RPMI7951 (cell line): ENCODE measurements at regions not wholly inside any gene's neighbourhood (a gene's known extent, or its start where the extent isn't known, plus 50 kb on each side); places are given as distances from the start of the nearest gene placed in this dataset.
"Not testable (repeated sequence)": the region's sequence is repeated elsewhere in the genome, so short reads cannot be mapped to it uniquely, and the experiment has no call there.

Experiments
- DNase-seq: peaks from one replicate; pipeline ENCODE4 v3.0.0-alpha.2; 2012; ENCODE audit warnings: low read depth

DNA sequence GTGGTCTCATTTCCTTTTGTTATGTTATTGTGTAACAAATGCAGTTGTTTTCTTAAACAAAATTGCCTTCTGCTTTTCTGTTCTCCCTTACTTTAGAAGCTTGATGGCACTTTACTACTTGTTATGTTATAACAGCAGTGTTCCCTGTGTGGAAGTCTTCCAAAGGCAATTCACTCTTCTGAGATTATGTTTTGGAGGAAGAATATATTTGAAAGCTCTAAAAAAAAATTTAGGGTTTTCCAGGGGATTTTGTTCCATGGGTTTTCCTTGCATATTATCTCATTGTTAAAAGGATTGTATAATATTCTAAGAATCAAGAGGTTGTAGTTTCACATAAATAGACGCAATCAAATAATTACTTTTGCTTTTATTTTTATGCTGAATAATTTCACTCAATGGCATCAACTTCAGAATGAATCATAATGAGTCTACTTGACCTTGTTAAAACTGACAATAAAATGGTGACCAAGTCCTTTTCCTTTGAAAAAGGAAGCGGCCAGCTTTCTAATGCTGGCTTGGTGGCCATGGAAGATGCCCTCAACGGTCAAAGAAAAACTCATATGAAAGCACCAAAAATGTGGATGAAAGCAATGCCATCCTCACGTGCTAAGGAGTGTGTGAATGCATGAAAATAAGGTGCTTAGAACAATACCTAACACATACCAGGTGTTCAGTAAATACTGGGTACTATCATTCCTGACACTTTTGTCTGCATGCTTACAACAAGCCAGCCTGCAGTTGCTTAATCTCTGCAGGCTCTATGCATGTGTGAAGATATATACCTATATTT, 92.4 kb upstream of the KLF6 start:
- peak; percentile 49 for DNase-seq

DNA sequence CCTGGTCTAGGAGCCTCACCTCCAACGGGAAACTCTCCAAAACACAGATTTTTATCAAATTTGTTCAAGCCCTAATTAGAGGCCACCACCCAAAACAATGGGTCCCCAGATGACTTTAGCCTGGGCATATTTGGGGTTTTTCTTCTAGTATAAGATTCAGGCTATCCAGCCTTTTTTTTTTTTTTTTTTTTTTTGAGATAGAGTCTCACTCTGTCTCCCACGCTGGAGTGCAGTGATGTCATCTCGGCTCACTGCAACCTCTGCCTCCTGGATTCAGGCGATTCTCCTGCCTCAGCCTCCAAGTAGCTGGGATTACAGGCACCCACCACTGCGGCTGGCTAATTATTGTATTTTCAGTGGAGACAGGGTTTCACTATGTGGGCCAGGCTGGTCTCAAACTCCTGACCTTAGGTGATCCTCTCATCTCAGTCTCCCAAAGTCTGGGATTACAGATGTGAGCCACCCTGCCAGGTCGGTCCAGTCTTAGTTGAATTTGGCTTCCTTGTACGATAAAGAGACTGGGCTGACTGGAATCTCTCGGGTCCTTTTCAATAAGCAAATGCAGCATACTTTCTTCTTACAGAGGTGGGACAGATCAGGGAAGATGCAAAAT, 91.4 kb upstream of the KLF6 start:
- no peak for DNase-seq

DNA sequence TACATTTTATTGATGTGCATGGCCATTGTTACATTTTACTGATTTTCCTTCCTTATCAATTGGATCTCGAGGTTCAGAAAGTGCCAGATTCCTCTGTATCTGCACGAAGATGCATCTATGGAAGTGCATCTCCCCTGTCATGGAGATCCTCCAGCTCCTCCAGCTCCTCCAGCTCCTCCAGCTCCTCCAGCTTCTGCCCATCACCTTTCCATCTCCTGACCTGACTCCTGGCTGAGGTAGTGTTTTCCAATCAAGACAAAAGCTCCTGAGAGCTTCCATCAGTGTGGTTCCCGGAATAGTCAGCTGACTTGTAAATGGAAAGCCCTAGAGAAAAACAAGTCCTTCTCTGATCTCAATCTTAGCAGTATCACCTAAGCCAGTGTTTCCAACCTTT, 90.8 kb upstream of the KLF6 start:
- DNase-seq, result no peak

DNA sequence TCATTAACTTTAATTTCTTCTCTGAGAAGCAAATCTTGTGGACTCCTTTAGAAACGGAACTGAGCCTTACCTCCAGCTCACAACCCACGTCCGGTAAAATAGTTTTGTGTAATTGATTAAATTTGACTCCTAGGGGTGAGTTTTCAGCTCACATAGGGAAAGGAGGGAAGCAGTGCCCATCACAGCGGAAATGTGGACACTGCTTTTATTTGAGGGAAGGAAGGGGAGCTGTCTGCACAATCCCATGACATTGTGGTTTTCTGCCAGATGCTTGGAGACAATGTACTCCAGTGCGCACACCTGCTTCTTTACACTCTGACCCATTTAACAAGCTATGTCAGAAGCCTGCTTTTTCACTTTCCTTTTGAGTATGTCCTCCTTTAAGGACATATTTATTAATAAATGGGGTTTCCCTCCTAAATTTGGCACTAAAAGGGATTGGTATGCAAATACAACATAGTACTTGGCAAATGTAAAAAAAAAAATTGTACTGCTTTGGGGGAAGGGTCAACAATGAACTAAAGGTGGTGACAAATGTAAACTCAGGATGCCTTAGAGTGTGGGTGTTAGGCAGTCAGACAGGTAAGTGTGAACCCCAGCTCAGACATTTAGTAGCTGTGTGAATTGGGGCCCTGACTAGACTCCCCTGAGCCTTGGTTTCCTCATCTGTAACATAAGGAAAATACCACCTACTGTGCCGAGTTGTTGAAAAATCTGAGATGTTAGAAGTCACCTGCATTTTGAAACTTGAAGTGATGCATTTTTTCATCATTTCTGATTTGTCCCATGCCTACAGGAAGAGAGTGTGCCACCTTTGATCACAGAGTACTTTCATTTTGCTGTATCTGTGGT, 90.2 kb upstream of the KLF6 start:
- no peak for DNase-seq

DNA sequence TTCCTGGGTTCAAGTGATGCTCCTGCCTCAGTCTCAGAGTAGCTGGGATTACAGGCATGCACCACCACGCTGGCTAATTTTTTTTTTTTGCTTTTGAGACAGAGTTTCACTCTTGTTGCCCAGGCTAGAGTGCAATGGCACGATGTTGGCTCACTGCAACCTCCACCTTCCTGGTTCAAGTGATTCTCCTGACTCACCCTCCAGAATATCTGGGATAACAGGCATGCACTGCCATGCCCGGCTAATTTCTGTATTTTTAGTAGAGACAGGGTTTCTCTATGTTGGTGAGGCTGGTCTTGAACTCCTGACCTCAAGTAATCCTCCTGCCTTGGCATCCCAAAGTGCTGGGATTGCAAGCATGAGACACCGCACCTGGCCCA, 89.6 kb upstream of the KLF6 start:
- DNase-seq, result not testable (repeated sequence)

DNA sequence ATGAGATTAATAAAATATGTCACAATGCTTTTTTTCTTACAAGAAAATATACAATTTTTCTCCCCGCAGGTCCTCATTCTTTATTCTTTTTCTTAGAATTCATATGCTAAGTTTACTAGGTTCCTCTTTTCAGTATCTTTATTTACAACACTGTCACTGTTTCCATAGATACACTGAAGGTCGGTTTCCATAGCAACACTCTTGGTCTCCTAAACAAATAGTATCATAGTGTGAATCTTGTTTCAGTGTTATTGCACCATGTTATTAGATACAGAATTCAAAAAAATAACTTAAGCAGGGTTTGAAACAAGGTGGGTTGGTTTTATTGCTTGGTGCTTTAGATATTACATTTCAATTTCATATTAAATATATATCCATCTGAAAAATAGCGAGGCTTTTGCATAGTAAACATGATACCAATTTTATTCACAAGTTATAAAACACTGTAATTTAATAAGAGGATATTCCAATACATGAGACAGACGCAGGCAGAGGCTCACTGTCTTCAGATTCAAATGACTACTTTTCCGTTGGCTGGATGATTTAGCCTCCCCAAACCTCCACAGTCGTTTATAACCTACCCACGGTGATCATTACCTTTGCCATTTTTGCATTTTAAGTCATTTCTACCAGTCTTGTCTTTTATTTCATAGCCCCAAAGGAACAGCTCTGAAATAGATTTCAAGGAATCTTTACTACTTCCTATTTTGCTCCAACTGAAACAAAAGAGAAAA, 88.9 kb upstream of the KLF6 start:
- peak; percentile 79 for DNase-seq

DNA sequence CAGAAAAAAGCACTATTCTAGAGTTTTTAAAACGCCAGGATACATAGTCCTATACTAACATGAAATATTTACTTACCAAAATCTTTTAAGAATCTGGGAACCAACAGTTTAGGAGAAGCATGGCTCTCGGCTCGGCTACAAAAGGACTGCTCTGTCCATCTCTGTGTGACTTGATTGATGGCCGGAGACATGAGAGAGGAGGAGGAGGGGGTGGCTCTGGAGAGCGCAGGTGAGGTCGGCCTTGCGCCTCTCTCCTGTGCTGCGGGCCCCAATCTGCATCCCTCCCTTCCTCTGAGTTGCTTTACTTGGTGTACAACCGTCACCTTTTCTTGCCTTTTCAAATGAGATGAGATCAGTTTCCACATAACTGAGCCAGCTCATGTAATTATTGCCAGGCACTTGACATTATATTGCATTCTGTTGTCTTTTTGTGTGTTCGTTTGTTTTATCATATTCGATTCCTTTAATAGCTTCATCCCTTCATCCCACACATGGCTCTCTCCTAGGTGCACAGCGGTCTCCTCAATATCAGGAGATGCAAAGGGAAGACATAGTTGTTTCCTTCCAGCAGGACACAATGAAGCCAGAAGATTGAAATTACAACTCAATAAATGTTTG, 87.8 kb upstream of the KLF6 start:
- no peak for DNase-seq

DNA sequence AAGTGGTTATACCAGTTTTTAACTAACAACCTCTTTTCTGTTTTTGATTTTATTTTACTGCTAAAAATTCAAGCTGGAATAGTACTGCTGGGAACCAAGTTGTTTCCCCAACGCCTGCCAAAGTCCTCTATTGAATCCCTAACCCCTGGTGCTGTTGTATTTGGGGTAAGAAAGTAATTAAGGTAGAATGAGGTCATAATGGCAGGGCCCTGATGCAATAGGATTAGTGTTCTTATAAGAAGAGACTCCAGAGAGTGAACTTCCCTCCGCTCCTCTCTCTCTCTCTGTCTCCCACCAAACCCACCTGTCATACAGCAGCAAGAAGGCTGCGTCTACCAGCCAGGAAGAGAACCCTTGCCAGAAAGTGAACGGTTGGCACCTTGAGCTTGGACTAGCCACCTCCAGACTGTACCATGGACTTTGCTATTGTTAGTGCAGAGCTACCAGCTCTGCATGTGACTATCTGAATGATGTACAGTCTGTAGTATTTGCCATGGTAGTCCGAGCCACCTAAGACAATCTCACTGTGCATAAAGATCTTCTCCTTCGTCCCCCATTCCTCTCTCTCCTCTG, 86.5 kb upstream of the KLF6 start:
- DNase-seq, result no peak

DNA sequence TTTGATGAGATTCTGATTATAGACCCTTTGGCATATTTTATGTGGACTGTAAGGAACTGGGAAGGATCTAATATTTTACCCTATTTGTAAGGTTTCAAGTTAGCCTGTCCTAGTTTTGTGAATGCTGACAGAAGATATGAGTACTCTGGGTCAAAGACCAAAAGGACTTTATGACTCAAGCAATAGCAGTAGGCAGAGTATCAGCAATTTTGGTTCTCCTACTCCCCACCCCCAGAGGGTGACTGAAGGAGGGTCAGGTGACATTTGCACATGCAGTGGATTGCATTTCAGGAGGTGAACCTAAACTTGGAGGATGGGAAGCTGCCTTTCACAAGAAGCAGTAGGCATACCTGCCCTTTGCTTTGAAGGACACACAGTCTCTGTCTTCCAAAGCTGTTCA, 84.0 kb upstream of the KLF6 start:
- DNase-seq, result no peak

DNA sequence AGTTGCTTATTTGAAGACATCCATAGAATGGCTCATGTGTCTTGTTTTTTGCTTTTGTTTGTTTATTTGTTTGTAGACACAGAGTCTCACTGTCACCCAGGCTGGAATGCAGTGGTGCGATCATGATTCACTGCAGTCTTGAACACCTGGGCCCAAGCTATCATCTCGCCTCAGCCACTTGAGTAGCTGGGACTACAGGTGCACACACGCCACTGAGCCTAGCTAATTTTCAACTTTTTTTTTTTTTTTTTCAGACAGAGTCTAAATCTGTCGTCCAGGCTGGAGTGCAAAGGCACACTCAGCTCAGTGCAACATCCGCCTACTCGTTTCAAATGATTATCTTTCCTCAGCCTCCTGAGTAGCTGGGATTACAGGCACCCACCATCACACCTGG, 83.3 kb upstream of the KLF6 start:
- DNase-seq, result no peak

DNA sequence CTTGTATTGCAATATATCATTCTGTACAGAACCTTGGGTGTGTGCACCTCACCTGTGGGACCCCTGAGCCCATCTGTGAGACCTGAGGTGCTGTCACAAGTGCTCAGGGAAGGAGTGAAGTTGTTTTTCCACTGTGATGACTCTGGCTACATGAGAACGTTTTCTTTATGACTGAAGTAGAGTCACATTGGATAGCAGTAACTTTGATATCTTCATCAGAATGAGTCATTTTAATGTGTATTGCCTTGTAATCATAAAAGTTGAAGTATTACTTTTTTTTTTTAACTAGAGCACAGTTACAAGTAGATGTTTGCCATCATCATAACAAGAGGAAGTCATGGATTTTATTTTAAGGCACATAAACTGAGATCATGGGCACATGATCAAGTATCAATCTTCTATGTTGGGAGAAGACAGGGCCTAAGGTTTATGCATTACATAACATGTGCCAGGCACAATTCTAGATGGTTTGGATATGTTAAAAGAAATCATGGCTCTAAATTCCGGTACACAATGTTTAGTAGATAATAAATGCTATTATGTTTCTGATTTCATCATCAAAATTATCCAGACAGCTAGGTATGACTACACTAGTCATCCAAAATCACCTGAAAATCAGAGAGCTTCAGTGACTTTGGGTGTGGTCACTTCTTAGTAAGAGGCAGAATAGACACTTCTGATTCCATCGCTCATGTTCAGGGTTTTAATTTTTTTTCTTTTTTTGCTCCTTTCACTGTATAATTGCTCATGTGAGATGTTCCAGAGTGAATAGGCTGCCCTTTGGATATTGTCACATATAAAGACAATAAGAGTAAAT, 82.7 kb upstream of the KLF6 start:
- DNase-seq, result no peak

DNA sequence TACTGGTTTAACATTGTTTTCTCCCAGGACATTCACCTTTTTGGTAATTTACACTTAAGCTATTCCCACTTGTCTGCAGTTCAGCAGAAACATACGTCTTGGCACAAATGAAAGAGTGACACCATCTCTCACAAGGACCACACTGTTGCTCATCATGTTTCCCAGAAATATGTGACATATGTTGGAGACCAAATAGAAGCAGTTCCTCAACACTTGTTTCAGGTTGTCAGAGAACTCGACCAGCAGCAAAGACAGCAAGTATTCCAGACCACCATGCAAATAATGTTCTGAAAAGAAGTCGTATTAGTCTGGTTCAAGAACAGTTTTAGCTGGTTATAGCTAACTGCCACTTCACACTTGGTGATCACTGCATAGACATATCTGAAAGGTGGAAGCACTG, 81.3 kb upstream of the KLF6 start:
- DNase-seq, result no peak

DNA sequence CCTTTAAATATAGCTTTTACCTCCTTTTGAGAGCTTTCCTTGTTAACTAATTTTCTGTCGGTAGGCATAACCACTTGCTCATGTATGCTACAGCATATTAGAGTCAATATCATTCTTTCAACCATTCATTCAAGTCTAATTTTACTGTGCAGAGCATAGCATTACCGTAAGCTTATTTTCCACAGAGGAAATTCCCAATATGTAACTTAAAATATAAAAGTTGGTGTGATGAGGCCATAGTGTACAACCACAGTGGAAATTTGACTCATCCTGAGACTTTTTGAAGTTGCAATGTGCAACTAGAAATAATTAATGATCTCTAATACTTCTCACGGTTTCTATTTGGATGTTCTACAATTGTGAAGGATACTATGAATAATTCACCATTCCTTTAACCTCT, 80.6 kb upstream of the KLF6 start:
- DNase-seq, result no peak

DNA sequence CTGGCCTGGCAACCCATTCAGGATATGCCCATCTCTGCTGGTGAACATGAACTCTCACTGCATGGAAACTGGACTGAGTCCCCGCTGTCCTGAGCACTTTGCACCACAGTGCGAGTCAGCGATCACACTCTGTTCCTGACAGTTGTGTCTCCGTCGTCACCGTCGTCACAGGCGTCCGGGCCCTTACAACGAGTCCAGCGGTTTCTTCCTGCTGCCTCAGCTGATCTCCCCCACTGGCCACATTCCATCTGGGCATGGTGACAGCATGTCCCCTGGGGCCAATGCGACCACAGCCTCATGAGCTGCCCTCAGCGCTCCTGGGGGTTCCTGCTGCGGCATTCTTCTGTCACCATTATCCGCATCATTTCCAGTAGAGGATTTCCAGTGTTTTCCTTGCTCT, 76.8 kb upstream of the KLF6 start:
- no peak for DNase-seq

DNA sequence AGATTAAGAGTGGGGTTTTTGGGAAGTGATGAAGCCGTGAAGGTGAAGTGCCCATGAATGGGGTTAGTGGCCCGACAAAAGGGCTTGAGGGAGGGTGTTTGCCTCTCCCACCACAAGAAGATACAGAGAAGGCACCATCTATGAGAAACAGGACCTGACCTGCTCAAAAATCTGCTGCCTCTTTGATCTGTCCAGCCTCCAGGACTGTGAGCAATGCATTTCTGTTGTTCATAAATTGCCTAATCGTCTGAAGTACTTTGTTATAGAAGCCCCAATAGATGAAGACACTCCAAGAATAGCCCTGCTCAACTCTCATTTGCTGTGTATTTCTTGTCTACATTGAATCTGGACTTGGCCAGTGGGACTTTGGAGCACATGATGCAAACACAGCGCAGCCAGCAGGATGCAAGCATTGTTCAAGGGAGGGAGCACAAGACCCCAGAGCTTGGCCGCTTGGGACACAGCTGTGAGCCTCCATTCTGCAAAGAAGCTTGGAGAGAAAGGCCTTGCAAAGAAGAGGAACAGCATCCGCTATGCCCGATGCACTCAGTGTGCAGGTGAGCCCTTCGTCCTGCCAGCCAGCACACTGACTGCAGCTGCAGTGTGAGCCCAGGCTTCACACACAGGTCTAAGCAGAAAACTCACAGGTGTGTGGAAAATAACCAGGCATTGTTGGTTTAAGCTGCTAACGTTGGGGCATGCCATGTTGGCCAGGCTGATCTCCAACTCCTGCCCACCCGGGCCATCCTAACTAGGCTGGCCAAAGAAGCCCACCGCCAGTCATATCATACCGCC, 73.2 kb upstream of the KLF6 start:
- no peak for DNase-seq

DNA sequence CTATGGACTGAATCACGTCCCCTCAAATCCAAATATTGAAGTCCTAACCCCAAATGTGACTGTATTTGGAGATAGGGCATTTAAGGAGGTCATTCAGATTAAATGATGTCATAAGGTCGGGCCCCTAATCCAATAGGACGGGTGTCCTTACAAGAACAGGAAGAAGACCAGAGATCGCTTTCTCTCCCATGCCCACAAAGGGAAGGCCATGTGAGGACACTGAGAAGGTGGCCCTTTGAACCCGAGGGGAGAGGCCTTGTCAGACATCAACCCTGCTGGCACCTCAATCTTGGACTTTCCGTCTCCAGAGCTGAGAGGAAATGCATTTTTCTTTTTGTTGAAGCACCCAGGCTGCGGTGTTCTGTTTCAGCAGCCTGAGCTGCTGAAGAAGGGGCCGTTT, 72.3 kb upstream of the KLF6 start:
- DNase-seq, result no peak

DNA sequence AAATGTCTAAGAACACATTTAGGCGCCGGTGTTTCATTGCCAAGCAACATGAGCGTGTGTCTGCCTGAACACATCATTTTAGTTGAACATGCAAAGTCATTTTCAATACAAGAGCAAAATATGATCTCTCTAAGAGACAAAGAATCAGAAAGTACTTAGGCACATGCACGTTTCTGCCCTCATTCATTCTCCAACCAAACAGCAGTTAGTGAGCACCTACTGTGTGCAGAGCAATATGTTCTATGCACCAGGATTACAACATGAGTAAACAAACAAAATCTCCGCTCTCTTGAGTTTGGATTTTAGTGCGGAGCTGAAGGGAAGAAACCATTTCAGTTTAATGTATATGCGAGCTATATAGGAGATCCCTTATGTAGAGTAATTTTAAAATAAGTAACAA, 71.6 kb upstream of the KLF6 start:
- DNase-seq, result no peak

DNA sequence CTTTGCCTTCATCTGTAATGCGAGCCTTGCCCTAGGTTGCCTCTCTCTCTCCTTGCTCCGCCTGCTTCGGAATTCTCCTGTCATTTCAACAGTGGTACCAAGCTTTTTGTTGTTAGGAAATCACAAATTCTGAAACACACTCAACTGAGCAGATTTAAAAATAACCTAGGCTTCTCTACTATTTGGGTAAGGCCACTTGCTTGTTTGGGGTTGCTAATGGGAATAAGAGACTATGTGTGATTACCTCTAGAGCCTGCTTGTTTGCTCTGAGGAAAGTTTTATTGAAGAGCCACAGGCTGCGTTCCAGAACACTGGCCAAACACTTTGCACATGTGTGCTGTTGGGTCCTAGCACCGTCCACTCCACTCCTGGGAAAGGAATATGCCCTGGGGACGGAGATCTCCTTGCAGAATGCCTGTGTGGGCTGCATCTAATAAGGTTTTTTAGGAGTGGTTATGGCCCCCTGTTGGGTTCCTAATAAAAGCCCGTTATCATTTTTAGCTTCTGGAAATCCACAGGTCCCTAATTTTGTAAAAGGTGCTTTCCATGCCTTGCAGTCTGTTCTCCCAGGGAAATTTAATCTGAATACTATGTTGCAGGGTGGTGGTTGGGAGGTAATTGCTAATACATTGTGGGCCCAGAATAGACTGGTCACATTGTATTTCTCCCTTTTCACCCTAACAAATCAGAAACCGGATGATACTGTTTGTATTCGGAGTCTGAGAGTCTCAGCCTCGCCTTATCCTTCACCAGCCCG, 68.7 kb upstream of the KLF6 start:
- DNase-seq, result peak; percentile 71

DNA sequence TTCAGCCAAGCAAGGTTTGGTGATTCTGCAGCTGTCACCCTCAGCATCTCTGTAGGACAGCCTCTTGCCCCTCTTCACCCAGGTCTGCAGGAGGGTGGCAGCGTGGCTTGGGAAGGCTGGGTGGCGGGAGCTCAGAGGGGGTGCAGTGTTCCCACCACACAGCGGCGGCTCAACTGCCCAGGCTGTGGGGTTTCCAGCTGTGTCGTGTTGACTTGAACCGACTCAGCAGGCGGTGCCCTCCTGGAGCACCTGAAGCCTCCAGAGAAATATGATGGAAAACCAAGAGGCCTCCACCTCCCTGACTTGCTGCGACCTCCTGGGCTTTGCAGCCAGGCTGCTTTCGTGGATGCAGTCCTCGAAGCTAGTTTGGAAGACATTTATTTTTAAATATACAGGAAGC, 68.0 kb upstream of the KLF6 start:
- DNase-seq, result no peak
